GM12872 (cell line): ENCODE measurements at regions not wholly inside any gene's neighbourhood (a gene's known extent, or its start where the extent isn't known, plus 50 kb on each side); places are given as distances from the start of the nearest gene placed in this dataset.

Experiments used
- TF ChIP-seq, protein P1 (sequence below): IDR thresholded peaks from 3 replicates; pipeline ENCODE4 v1.5.1; 2011; ENCODE audit warnings: low read depth, mild to moderate bottlenecking, low read length, moderate library complexity; ENCODE audit not compliant: insufficient read depth

DNA sequence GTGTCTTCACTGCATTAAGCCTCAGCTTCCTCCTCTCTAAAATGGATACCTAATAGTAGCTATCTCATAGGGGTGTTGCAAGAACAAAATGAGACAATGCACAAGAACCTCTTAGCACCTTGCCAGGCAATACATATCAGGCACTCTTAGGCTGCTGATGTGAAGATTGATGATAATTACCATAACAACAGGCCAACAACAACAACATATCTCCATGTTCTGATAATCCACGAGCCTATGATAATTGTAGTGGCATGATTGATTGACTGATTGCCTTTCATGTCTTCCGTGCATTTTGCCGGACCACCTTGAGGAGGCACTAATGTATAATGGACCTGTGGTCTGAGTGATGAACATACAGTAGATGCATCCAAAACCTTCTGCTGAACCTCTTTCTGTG, 50.7 kb upstream of the WSCD2 start:
- TF ChIP-seq, protein P1, sequence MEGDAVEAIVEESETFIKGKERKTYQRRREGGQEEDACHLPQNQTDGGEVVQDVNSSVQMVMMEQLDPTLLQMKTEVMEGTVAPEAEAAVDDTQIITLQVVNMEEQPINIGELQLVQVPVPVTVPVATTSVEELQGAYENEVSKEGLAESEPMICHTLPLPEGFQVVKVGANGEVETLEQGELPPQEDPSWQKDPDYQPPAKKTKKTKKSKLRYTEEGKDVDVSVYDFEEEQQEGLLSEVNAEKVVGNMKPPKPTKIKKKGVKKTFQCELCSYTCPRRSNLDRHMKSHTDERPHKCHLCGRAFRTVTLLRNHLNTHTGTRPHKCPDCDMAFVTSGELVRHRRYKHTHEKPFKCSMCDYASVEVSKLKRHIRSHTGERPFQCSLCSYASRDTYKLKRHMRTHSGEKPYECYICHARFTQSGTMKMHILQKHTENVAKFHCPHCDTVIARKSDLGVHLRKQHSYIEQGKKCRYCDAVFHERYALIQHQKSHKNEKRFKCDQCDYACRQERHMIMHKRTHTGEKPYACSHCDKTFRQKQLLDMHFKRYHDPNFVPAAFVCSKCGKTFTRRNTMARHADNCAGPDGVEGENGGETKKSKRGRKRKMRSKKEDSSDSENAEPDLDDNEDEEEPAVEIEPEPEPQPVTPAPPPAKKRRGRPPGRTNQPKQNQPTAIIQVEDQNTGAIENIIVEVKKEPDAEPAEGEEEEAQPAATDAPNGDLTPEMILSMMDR, result no peak
